SK-N-SH treated with all-trans-retinoic acid at 6 μM for 48 hours (cell line): ENCODE measurements at regions not wholly inside any gene's neighbourhood (a gene's known extent, or its start where the extent isn't known, plus 50 kb on each side); places are given as distances from the start of the nearest gene placed in this dataset.

Experiments used
- ATAC-seq: fragments of 200-7000 bp; cut with Tn5 transposase; 3 replicates; pipeline ENCODE4 v1.9.1; 2020; ENCODE audit warnings: mild to moderate bottlenecking, moderate library complexity
- ARNTL ChIP-seq: fragments of 450-650 bp; formaldehyde crosslinking; IDR thresholded peaks from 2 replicates; pipeline ENCODE4 v1.5.0; 2020; ENCODE audit warnings: low read depth, mild to moderate bottlenecking, moderate library complexity, borderline replicate concordance
- BACH2 ChIP-seq: fragments of 250-450 bp; sonication (Bioruptor Pico); IDR thresholded peaks from 2 replicates; pipeline ENCODE4 v1.9.0; 2021; ENCODE audit warnings: mild to moderate bottlenecking, borderline replicate concordance
- CREB5 ChIP-seq: fragments of 250-450 bp; sonication (Bioruptor Pico); IDR thresholded peaks from 2 replicates; pipeline ENCODE4 v1.5.1; 2020; ENCODE audit warnings: low read depth, mild to moderate bottlenecking, moderate library complexity
- CSDC2 ChIP-seq: fragments of 250-450 bp; sonication (Bioruptor Pico); IDR thresholded peaks from 2 replicates; pipeline ENCODE4 v1.5.0; 2020; ENCODE audit warnings: mild to moderate bottlenecking, moderate library complexity
- CSRNP3 ChIP-seq: fragments of 250-450 bp; sonication (Bioruptor Pico); IDR thresholded peaks from 2 replicates; pipeline ENCODE4 v1.5.1; 2021; ENCODE audit warnings: mild to moderate bottlenecking, moderate library complexity
- ESRRG ChIP-seq: fragments of 250-450 bp; sonication (Bioruptor Pico); IDR thresholded peaks from 2 replicates; pipeline ENCODE4 v1.6.1; 2021; ENCODE audit warnings: mild to moderate bottlenecking
- ISL1 ChIP-seq: fragments of 250-450 bp; sonication (Bioruptor Pico); IDR thresholded peaks from 2 replicates; pipeline ENCODE4 v2.1.2; 2022; ENCODE audit warnings: mild to moderate bottlenecking, moderate library complexity
- OSR1 ChIP-seq: fragments of 250-450 bp; sonication (Bioruptor Pico); IDR thresholded peaks from 2 replicates; pipeline ENCODE4 v1.8.0; 2022; ENCODE audit warnings: moderate library complexity, mild to moderate bottlenecking, inconsistent platforms
- PATZ1 ChIP-seq: fragments of 250-450 bp; sonication (Bioruptor Pico); IDR thresholded peaks from 2 replicates; pipeline ENCODE4 v1.8.0; 2020; ENCODE audit warnings: mild to moderate bottlenecking, moderate library complexity, borderline replicate concordance
- POU6F1 ChIP-seq: fragments of 250-450 bp; sonication (Bioruptor Pico); IDR thresholded peaks from 2 replicates; pipeline ENCODE4 v1.8.0; 2021; ENCODE audit warnings: low read depth, mild to moderate bottlenecking, moderate library complexity, borderline replicate concordance
- PPARA ChIP-seq: fragments of 250-450 bp; sonication (Bioruptor Pico); IDR thresholded peaks from 2 replicates; pipeline ENCODE4 v1.5.0; 2020; ENCODE audit warnings: mild to moderate bottlenecking, borderline replicate concordance
- RARB ChIP-seq: fragments of 250-450 bp; sonication (Bioruptor Pico); IDR thresholded peaks from 2 replicates; pipeline ENCODE4 v1.8.0; 2021; ENCODE audit warnings: mild to moderate bottlenecking, moderate library complexity
- TCF4 ChIP-seq: fragments of 250-450 bp; sonication (Bioruptor Pico); IDR thresholded peaks from 2 replicates; pipeline ENCODE4 v1.8.0; 2021; ENCODE audit warnings: mild to moderate bottlenecking, moderate library complexity, borderline replicate concordance
- TOX ChIP-seq: fragments of 250-450 bp; sonication (Bioruptor Pico); IDR thresholded peaks from 2 replicates; pipeline ENCODE4 v1.8.0; 2021; ENCODE audit warnings: mild to moderate bottlenecking, moderate library complexity, borderline replicate concordance
- TSHZ2 ChIP-seq: fragments of 250-450 bp; sonication (Bioruptor Pico); IDR thresholded peaks from 2 replicates; pipeline ENCODE4 v1.5.0; 2020; ENCODE audit warnings: mild to moderate bottlenecking, moderate library complexity
- ZC3H10 ChIP-seq: fragments of 250-450 bp; sonication (Bioruptor Pico); IDR thresholded peaks from 2 replicates; pipeline ENCODE4 v1.5.1; 2021; ENCODE audit warnings: mild to moderate bottlenecking, moderate library complexity
- ZFP3 ChIP-seq: fragments of 250-450 bp; sonication (Bioruptor Pico); IDR thresholded peaks from 2 replicates; pipeline ENCODE4 v1.5.0; 2020; ENCODE audit warnings: mild to moderate bottlenecking, moderate library complexity
- ZFP30 ChIP-seq: fragments of 450-650 bp; formaldehyde crosslinking; IDR thresholded peaks from 2 replicates; pipeline ENCODE4 v1.5.0; 2022; ENCODE audit warnings: mild to moderate bottlenecking, moderate library complexity
- ZNF565 ChIP-seq: fragments of 450-650 bp; formaldehyde crosslinking; conservative IDR thresholded peaks from 2 replicates; pipeline ENCODE4 v1.5.0; 2020; ENCODE audit warnings: low read depth, mild to moderate bottlenecking, moderate library complexity
- ZNF70 ChIP-seq: fragments of 450-650 bp; formaldehyde crosslinking; IDR thresholded peaks from 2 replicates; pipeline ENCODE4 v1.5.0; 2020; ENCODE audit warnings: mild to moderate bottlenecking, moderate library complexity
- ZNF8 ChIP-seq: fragments of 450-650 bp; formaldehyde crosslinking; IDR thresholded peaks from 2 replicates; pipeline ENCODE4 v1.5.0; 2020; ENCODE audit warnings: mild to moderate bottlenecking, moderate library complexity

- ATAC-seq = no peak
- TF ChIP-seq PATZ1 (CRISPR knock-in tag) (no peak), ZNF70 (CRISPR knock-in tag) (no peak), CREB5 (CRISPR knock-in tag) (no peak), BACH2 (CRISPR knock-in tag) (no peak), ZFP3 (CRISPR knock-in tag) (no peak), TCF4 (CRISPR knock-in tag) (no peak), ISL1 (CRISPR knock-in tag) (no peak), RARB (CRISPR knock-in tag) (no peak), CSDC2 (CRISPR knock-in tag) (no peak), ZNF8 (no peak), CSRNP3 (no peak), ESRRG (CRISPR knock-in tag) (no peak)
These were observed 241.3 kb upstream of the SETMAR start for GRCh38 chr3:4061783-4062360.

GRCh38 chr3:4062621-4063020 lies 240.5 kb upstream of the SETMAR start:
- no peak for TF ChIP-seq ISL1 (CRISPR knock-in tag)
- no peak for TF ChIP-seq TCF4 (CRISPR knock-in tag)
- no peak for TF ChIP-seq ZFP30 (CRISPR knock-in tag)
- no peak for TF ChIP-seq ZNF565 (CRISPR knock-in tag)
- no peak for TF ChIP-seq ZNF70 (CRISPR knock-in tag)
- TF ChIP-seq PATZ1 (CRISPR knock-in tag) = no peak
- TF ChIP-seq PPARA (CRISPR knock-in tag) = no peak
- TF ChIP-seq ARNTL = no peak
- no peak for TF ChIP-seq CSRNP3
- no peak for TF ChIP-seq TOX (CRISPR knock-in tag)
- no peak for TF ChIP-seq POU6F1 (CRISPR knock-in tag)
- TF ChIP-seq TSHZ2 (CRISPR knock-in tag) = no peak
- no peak for TF ChIP-seq ESRRG (CRISPR knock-in tag)
- no peak for TF ChIP-seq BACH2 (CRISPR knock-in tag)
- TF ChIP-seq OSR1 = no peak
- TF ChIP-seq ZNF8 = no peak
- TF ChIP-seq CREB5 (CRISPR knock-in tag) = no peak
- TF ChIP-seq RARB (CRISPR knock-in tag) = no peak
- no peak for TF ChIP-seq ZC3H10 (CRISPR knock-in tag)
- no peak for ATAC-seq
